ENCODE measurements at regions not wholly inside any gene's neighbourhood (a gene's known extent, or its start where the extent isn't known, plus 50 kb on each side); places are given as distances from the start of the nearest gene placed in this dataset.

- DNase-seq = no peak
These were observed 74.2 kb upstream of the TMEM260 start for GRCh38 chr14:56505361-56505760.

DNA sequence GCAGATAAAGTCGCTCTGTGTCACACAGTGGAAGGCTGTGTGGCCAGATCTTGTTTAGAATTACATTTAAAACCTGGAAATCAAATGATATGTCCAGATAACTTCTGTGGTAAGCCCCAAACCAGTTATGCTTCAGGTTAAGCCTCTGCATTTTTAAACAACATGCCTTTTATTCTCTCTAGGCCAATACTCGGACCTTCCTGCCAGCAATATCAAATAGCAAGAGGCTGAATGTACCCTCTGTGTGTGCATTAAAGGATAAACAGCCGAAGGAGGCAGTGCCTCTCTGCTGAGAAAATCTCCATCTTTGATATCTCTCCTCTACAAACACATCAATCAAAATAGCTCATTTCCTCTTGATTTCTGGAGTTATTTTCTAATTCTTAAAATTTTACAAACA, 67.1 kb upstream of the TMEM260 start:
- DNase-seq = no peak

GRCh38 chr14:56514663-56515371, 64.8 kb upstream of the TMEM260 start:
- DNase-seq = no peak

GRCh38 chr14:56515739-56516138, 63.9 kb upstream of the TMEM260 start:
- DNase-seq = no peak

- DNase-seq = no peak
These were observed 57.2 kb upstream of the TMEM260 start for GRCh38 chr14:56522403-56522802.

DNA sequence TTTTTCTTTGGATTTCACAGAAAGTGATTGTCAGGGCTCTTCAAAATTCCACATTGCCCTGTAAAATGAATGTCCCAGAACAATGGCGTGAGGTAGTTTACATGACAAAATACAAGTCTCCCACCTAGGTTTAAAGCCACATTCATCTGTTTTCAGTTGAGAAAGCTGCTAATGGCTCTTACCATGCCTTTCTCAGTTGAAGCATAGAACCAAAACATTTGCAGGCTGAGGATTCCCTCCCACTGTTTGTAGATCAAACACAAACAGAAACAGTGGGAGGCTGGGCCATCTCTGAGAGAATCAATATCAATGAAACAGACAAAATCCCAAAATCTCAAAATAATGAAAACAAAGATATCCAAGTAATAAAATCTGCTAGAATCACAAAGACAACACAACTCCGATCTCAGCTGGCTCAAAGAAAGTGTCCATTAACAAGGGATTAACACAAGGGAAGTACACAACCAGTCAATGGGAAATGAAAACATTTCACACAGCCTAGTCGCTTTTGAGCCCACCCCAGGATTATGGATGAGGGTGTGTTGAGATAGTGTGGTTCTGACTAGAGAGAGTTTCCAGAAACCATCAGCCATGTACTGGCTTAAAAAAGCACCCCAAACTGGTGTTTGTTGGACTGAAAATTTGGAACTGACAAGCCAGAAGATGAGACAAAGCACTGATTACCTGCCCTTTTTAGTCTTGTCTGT, 54.5 kb upstream of the TMEM260 start:
- DNase-seq = no peak

GRCh38 chr14:56528927-56529326, 50.7 kb upstream of the TMEM260 start:
- DNase-seq = no peak

All from inflammatory macrophage (primary cell).